ENCODE measurements at regions not wholly inside any gene's neighbourhood (a gene's known extent, or its start where the extent isn't known, plus 50 kb on each side); places are given as distances from the start of the nearest gene placed in this dataset.
A peak's percentile ranks its signal among the peaks of the same experiment; 100 is the strongest.
"Not testable (repeated sequence)": the region's sequence is repeated elsewhere in the genome, so short reads cannot be mapped to it uniquely, and the experiment has no call there.

GRCh38 chr4:85154591-85154990 lies 188.1 kb upstream of the WDFY3 start:
- Histone ChIP-seq H3K36me3 (no peaks in the 10 kb centered on the region), H3K27ac (no peak overlapping the region), H3K4me1 (peaks cover 37% of the 10 kb centered on the region), H3K9me3 (replicated peaks) (no peaks in the 10 kb centered on the region), H3K27me3 (no peaks in the 10 kb centered on the region), H3K4me3 (no peak overlapping the region)
- no peak for DNase-seq

GRCh38 chr4:85165808-85166207 lies 199.3 kb upstream of the WDFY3 start:
- Histone ChIP-seq H3K4me1 (no peaks in the 10 kb centered on the region), H3K27ac (no peak overlapping the region), H3K9me3 (replicated peaks) (no peaks in the 10 kb centered on the region), H3K27me3 (no peaks in the 10 kb centered on the region), H3K4me3 (no peak overlapping the region), H3K36me3 (no peaks in the 10 kb centered on the region)
- no peak for DNase-seq

- peak; percentile 33 to 40 for DNase-seq
- no peaks in the 10 kb centered on the region for H3K9me3 ChIP-seq (replicated peaks)
- H3K4me1 ChIP-seq: no peaks in the 10 kb centered on the region
- no peaks in the 10 kb centered on the region for H3K27me3 ChIP-seq
- H3K27ac ChIP-seq: no peak overlapping the region
- H3K36me3 ChIP-seq: no peaks in the 10 kb centered on the region
- no peak overlapping the region for H3K4me3 ChIP-seq
Observed at GRCh38 chr4:85166318-85166717, 199.8 kb upstream of the WDFY3 start.

- H3K4me3 ChIP-seq: no peak overlapping the region
- no peak for DNase-seq
- H3K9me3 ChIP-seq (replicated peaks): no peaks in the 10 kb centered on the region
- no peak overlapping the region for H3K27ac ChIP-seq
- H3K36me3 ChIP-seq: no peaks in the 10 kb centered on the region
- no peaks in the 10 kb centered on the region for H3K27me3 ChIP-seq
- H3K4me1 ChIP-seq: no peaks in the 10 kb centered on the region
Observed at GRCh38 chr4:85168234-85168834, 201.8 kb upstream of the WDFY3 start.

- no peaks in the 10 kb centered on the region for H3K27me3 ChIP-seq
- peaks cover 4% of the 10 kb centered on the region; the same call in 1 of the 2 replicates for H3K9me3 ChIP-seq (replicated peaks)
- no peak overlapping the region for H3K27ac ChIP-seq
- no peaks in the 10 kb centered on the region for H3K4me1 ChIP-seq
- no peak overlapping the region for H3K4me3 ChIP-seq
- H3K36me3 ChIP-seq: no peaks in the 10 kb centered on the region
- DNase-seq: no peak
Observed at GRCh38 chr4:85170241-85170640, 203.8 kb upstream of the WDFY3 start.

- peaks cover 4% of the 10 kb centered on the region; the same call in 1 of the 2 replicates for H3K9me3 ChIP-seq (replicated peaks)
- peaks cover 5% of the 10 kb centered on the region; the same call in 1 of the 2 replicates for H3K4me1 ChIP-seq
- DNase-seq: no peak
Observed at GRCh38 chr4:85175190-85175589, 208.7 kb upstream of the WDFY3 start.

GRCh38 chr4:85177092-85177491 lies 210.6 kb upstream of the WDFY3 start:
- Histone ChIP-seq H3K27me3 (no peaks in the 10 kb centered on the region), H3K4me3 (no peak overlapping the region), H3K9me3 (replicated peaks) (peaks cover 4% of the 10 kb centered on the region; the same call in 1 of the 2 replicates), H3K36me3 (no peaks in the 10 kb centered on the region; the same call in 1 of the 2 replicates), H3K27ac (no peak overlapping the region), H3K4me1 (peaks cover 5% of the 10 kb centered on the region; the same call in 1 of the 2 replicates)
- no peak for DNase-seq

More at GRCh38 chr4:85175190-85175589, 208.7 kb upstream of the WDFY3 start:
- Histone ChIP-seq H3K4me3 (no peak overlapping the region), H3K27me3 (no peaks in the 10 kb centered on the region), H3K36me3 (no peaks in the 10 kb centered on the region), H3K27ac (no peak overlapping the region)

DNA sequence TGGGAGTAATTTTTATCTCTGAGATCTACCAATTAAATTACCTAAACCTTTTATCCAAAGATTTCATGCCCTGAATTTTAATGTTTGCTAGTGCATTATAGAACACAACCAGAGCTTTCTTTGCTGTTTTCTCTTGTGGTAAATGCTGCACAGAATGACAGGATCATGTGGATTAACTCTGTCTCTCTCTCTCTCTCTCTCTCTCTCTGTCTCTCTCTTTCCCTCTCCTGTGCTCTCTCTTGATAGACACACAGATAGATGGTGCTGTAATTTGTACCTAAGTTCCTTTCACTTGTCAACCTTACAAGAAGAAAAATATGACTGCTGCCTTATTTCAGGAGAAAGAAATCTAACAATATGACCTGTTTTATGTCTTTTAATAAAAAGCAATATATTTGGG lies 211.2 kb upstream of the WDFY3 start:
- H3K27me3 ChIP-seq: no peaks in the 10 kb centered on the region
- no peak for DNase-seq
- peaks cover 4% of the 10 kb centered on the region for H3K9me3 ChIP-seq (replicated peaks)
- peaks cover 5% of the 10 kb centered on the region; the same call in 1 of the 2 replicates for H3K4me1 ChIP-seq
- no peaks in the 10 kb centered on the region; the same call in 1 of the 2 replicates for H3K36me3 ChIP-seq
- no peak overlapping the region for H3K4me3 ChIP-seq
- H3K27ac ChIP-seq: no peak overlapping the region

DNA sequence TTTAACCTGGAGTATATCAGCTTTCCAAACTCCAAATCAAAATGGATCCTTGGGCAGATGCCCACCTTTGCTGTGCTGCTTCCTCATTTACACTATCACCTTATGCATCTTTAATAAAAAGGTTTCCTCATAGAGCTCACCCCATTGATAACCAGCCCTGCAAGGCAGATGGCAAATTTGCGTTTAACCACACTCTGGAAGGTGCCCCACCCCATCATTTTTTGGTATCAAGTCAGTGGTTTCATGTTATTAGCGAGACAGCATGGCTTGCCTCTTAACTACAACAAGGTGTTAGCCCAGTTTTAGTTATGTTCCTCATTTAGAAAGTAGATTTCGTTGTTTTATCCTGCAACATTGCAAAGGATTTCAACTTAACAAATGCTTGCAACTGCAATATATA lies 214.0 kb upstream of the WDFY3 start:
- Histone ChIP-seq H3K9me3 (replicated peaks) (no peaks in the 10 kb centered on the region; the same call in 1 of the 2 replicates), H3K27ac (no peak overlapping the region), H3K4me1 (peaks cover 5% of the 10 kb centered on the region; the same call in 1 of the 2 replicates), H3K27me3 (no peaks in the 10 kb centered on the region), H3K4me3 (no peak overlapping the region), H3K36me3 (no peaks in the 10 kb centered on the region; the same call in 1 of the 2 replicates)
- DNase-seq: no peak

GRCh38 chr4:85187106-85187505 lies 220.6 kb upstream of the WDFY3 start:
- Histone ChIP-seq H3K36me3 (no peaks in the 10 kb centered on the region), H3K4me1 (no peaks in the 10 kb centered on the region), H3K9me3 (replicated peaks) (peaks cover 11% of the 10 kb centered on the region), H3K27ac (no peak overlapping the region), H3K27me3 (no peaks in the 10 kb centered on the region), H3K4me3 (no peak overlapping the region)
- DNase-seq: no peak

GRCh38 chr4:85196015-85196414 lies 229.5 kb upstream of the WDFY3 start:
- H3K36me3 ChIP-seq; H3K27ac ChIP-seq; H3K9me3 ChIP-seq (replicated peaks); H3K4me3 ChIP-seq; H3K4me1 ChIP-seq; H3K27me3 ChIP-seq: not testable (repeated sequence)
- peak; percentile 10 to 27 for DNase-seq

DNA sequence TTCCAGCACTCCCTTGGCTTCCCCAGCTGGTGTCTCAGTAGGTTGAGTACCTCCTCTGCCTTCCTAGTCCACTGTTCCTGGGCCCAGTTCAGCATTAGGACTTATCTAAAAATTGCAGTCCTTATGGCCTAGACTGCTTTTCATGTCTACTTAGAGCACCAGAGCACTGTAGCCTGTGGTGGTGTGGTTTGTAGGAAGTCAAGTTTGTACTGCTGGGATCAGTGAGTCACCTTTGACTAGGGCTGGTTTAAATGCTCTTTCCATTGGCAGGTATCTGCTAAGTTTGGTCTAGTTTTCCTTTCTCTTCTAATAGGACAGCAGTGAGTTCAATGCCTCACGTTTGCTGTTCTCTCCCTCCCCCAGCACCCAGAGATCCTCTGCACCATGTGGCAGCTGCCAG lies 233.6 kb upstream of the WDFY3 start:
- Histone ChIP-seq H3K27me3 (no peaks in the 10 kb centered on the region), H3K4me1 (no peaks in the 10 kb centered on the region), H3K9me3 (replicated peaks) (peaks cover 7% of the 10 kb centered on the region), H3K36me3 (no peaks in the 10 kb centered on the region), H3K4me3 (no peak overlapping the region), H3K27ac (no peak overlapping the region)
- DNase-seq: no peak

- no peak for DNase-seq
- no peak overlapping the region for H3K4me3 ChIP-seq
- no peaks in the 10 kb centered on the region for H3K36me3 ChIP-seq
- no peak overlapping the region for H3K27ac ChIP-seq
- peaks cover 5% of the 10 kb centered on the region; the same call in 1 of the 2 replicates for H3K4me1 ChIP-seq
- H3K27me3 ChIP-seq: no peaks in the 10 kb centered on the region
- H3K9me3 ChIP-seq (replicated peaks): peaks cover 15% of the 10 kb centered on the region
Observed at GRCh38 chr4:85209161-85209560, 242.7 kb upstream of the WDFY3 start.

GRCh38 chr4:85210353-85210752 lies 243.9 kb upstream of the WDFY3 start:
- Histone ChIP-seq H3K36me3 (no peaks in the 10 kb centered on the region), H3K27me3 (no peaks in the 10 kb centered on the region), H3K9me3 (replicated peaks) (peaks cover 15% of the 10 kb centered on the region), H3K4me1 (peaks cover 6% of the 10 kb centered on the region; the same call in 1 of the 2 replicates), H3K27ac (no peak overlapping the region), H3K4me3 (no peak overlapping the region)
- peak in 1 of 2 experiments; percentile 14 for DNase-seq

- not testable (repeated sequence) for DNase-seq, H3K36me3 ChIP-seq, H3K27me3 ChIP-seq, H3K4me3 ChIP-seq, H3K4me1 ChIP-seq, H3K27ac ChIP-seq
- H3K9me3 ChIP-seq (replicated peaks): peaks cover 16% of the 10 kb centered on the region
Observed at GRCh38 chr4:85216571-85216970, 250.1 kb upstream of the WDFY3 start.

DNA sequence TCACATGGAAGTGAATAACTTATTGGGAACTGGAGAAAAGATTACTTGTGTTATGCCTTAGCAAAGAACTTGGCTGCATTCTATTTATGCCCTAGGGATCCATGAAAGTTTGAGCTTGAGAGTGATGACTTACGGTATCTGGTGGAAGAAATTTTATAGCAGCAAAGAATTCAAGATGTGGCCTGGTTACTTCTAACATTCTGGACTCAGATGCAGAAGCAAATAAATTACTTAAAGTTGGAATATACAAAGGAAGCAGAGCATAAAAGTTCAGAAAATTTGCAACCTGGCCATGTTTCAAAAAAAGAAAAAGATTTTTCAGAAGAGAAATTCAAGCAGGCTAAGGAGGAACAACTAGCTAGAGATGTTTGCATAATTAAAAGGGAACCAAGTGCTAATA lies 252.3 kb upstream of the WDFY3 start:
- no peak overlapping the region for H3K27ac ChIP-seq
- H3K9me3 ChIP-seq (replicated peaks): peaks cover 12% of the 10 kb centered on the region
- H3K4me1 ChIP-seq: peaks cover 2% of the 10 kb centered on the region; the same call in 1 of the 2 replicates
- no peaks in the 10 kb centered on the region for H3K27me3 ChIP-seq
- no peak overlapping the region for H3K4me3 ChIP-seq
- H3K36me3 ChIP-seq: no peaks in the 10 kb centered on the region
- no peak for DNase-seq
